ENCODE measurements at regions not wholly inside any gene's neighbourhood (a gene's known extent, or its start where the extent isn't known, plus 50 kb on each side); places are given as distances from the start of the nearest gene placed in this dataset.

GRCh38 chr14:38502239-38502638 is 246.3 kb upstream of the CLEC14A start:
- TF ChIP-seq CTCF (IDR thresholded peaks at IDR 0.05; ENCODE audit: low read depth, low read length), result no peak
- TF ChIP-seq EZH2phosphoT487 (IDR thresholded peaks at IDR 0.05; ENCODE audit: low read depth), result no peak

All from OCI-LY3 (cell line).